Adipocyte (in vitro differentiated cells): ENCODE measurements at regions not wholly inside any gene's neighbourhood (a gene's known extent, or its start where the extent isn't known, plus 50 kb on each side); places are given as distances from the start of the nearest gene placed in this dataset.

Source experiments
- DNase-seq: peaks from one replicate; pipeline ENCODE4 v3.0.0-alpha.2; 2015; ENCODE audit warnings: low read depth
- H3K27me3 ChIP-seq: replicated peaks from 2 replicates; pipeline ENCODE4 v1.7.0; 2013; ENCODE audit warnings: mild to moderate bottlenecking, low read length, moderate library complexity; ENCODE audit not compliant: control insufficient read depth, insufficient read depth
- H3K36me3 ChIP-seq: 2 replicates; pipeline ENCODE4 v1.7.0; 2013; ENCODE audit warnings: low read length, mild to moderate bottlenecking, moderate library complexity; ENCODE audit not compliant: control insufficient read depth, insufficient read depth, severe bottlenecking
- H3K4me1 ChIP-seq: 2 replicates; pipeline ENCODE4 v1.7.0; 2013; ENCODE audit warnings: mild to moderate bottlenecking, low read length, moderate library complexity; ENCODE audit not compliant: control insufficient read depth, insufficient read depth
- H3K4me3 ChIP-seq: 2 replicates; pipeline ENCODE4 v1.7.0; 2013; ENCODE audit warnings: mild to moderate bottlenecking, low read length, moderate library complexity
- H3K9ac ChIP-seq: 2 replicates; pipeline ENCODE4 v1.7.0; 2013; ENCODE audit warnings: mild to moderate bottlenecking, low read length, moderate library complexity
- H3K9me3 ChIP-seq: 2 replicates; pipeline ENCODE4 v1.7.0; 2013; ENCODE audit warnings: mild to moderate bottlenecking, low read length, moderate library complexity; ENCODE audit not compliant: control insufficient read depth

DNA sequence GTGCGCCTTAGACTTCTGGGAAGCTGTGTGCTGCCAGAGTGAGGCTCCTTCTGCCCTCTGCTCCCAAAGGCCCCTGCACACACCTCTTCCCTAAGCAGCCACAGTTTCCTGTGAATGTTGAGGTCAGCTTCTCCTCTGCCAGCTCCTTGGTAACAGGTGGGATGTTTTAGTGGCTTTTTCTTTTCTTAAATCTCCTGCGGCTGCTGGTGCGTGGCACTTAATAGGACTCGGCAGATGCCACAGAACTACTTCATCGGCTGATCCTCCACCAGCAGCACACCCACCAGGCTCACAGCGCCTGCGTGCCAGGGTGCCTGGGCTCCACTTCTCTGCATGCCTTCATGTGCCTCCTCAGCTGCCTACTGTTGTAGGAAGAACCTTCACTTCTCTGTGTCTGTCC, 87.8 kb downstream of the RCN1 start:
- Histone ChIP-seq H3K36me3 (no peaks in the 10 kb centered on the region), H3K4me3 (no peak overlapping the region), H3K4me1 (peaks cover 1% of the 10 kb centered on the region), H3K9me3 (no peaks in the 10 kb centered on the region), H3K9ac (no peak overlapping the region), H3K27me3 (peaks cover 38% of the 10 kb centered on the region)
- no peak for DNase-seq

DNA sequence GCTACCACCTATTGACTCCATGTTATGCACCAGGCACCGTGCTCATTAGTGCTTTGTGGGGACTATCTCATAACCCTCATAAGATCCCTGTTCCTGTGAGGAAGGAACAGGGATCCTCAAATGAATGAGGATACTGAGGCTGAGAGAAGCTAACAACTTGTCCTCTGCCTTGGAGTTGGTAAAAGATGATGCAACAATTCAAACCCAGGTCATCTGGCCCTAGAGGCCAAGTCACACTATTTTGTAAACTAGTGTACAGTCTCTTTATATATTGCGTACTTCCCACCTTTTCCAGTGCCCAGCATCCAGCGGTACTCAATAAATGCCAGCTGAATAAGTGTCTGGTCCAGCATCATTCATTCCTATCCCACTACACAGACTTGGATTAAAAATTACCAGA, 92.6 kb downstream of the RCN1 start:
- H3K4me3 ChIP-seq = no peak overlapping the region

DNA sequence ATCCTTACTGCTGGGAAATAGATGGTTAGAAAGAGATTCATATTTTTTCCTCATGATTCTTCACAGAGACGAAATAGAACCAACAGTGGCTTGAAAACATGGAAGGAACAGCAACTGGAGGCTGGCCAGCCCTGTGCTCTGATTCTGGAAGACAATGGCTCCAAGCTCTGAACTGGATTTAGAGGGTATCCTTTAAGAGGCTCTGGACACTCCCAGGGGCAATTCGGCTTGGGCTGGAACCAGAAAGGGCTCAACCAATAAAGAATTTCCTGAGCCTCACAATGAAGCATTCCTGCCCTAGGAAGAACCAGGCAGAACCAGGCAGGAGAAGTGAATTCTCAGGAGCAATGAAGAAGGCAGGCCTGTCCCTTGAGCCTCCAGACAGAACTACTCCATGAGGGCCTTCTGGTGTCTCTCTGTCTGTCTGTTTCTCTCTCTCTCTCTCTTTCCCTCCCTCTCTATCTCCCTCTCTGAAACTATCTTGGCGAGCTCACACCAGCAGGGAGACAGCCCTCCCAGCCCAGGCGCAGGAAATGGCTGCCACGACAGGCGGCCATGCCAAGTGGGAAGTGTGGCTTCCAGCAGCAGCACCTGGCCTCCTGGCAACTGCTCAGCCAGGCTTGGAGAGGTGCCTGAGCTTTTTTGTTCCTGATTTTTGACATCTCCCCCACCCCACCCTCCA, 93.3 kb downstream of the RCN1 start:
- Histone ChIP-seq H3K4me3 (no peak overlapping the region), H3K9me3 (no peaks in the 10 kb centered on the region), H3K4me1 (no peaks in the 10 kb centered on the region), H3K36me3 (no peaks in the 10 kb centered on the region), H3K27me3 (peaks cover 34% of the 10 kb centered on the region), H3K9ac (no peak overlapping the region)
- no peak for DNase-seq

More for the DNA sequence above, 92.6 kb downstream of the RCN1 start:
- Histone ChIP-seq H3K9me3 (no peaks in the 10 kb centered on the region), H3K27me3 (peaks cover 40% of the 10 kb centered on the region), H3K4me1 (no peaks in the 10 kb centered on the region), H3K36me3 (no peaks in the 10 kb centered on the region), H3K9ac (no peak overlapping the region)
- DNase-seq = no peak

DNA sequence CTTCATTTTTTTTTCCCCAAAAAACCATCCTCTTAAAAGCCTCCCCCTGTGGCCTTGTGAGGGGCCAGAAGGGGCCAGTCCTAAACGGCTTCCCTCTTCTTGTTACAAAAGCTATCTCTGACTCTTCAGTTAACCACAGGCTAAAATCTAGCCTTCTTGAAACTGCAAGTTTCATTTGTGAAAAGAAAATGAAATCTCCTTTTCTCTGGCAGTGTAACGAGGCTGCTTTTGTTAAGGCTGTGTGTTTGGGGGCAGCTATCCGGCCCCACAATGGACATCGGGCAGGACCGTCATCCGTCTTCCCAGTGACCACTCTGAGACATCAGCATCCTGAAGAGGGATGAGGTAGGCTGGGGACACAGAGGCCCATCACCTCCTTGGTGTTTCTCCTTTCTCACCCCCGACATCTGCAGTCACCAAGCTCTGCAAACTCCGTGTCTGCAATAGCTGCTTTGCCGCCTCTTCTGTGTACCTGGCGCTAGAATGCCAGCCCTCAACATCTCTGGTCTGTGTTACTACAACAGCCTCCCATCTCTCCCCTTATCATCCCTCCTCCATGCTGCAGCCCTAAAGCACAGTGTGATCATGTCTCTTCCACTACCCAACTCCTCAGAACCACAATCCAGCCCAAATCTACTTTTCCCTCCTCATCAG, 94.0 kb downstream of the RCN1 start:
- Histone ChIP-seq H3K9ac (no peak overlapping the region), H3K36me3 (no peaks in the 10 kb centered on the region)
- no peak for DNase-seq

DNA sequence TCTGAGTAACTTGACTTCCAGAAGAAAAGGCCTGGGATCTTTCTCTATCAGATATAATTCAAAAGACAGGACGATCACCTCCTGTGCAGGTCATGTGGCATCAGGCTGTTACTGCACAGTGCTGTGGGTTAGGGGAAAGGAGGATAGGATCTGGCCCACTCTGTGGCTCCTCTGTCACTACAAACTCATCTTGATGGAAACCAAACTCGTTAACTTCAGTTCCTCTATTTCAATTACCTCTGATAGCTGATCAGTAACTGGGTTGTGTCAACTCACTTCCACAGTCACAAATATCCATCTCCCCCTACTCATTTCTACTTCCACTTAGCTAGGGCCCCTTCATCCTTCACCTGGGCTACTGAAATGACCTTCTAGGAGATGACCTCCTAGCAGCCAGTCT, 95.2 kb downstream of the RCN1 start:
- no peak overlapping the region for H3K9ac ChIP-seq
- peaks cover 26% of the 10 kb centered on the region for H3K27me3 ChIP-seq
- H3K4me1 ChIP-seq = no peaks in the 10 kb centered on the region
- H3K9me3 ChIP-seq = no peaks in the 10 kb centered on the region
- no peak for DNase-seq
- no peaks in the 10 kb centered on the region for H3K36me3 ChIP-seq
- H3K4me3 ChIP-seq = no peak overlapping the region

More for the DNA sequence above, 94.0 kb downstream of the RCN1 start:
- peaks cover 30% of the 10 kb centered on the region for H3K27me3 ChIP-seq
- H3K9me3 ChIP-seq = no peaks in the 10 kb centered on the region
- H3K4me1 ChIP-seq = no peaks in the 10 kb centered on the region
- H3K4me3 ChIP-seq = no peak overlapping the region

DNA sequence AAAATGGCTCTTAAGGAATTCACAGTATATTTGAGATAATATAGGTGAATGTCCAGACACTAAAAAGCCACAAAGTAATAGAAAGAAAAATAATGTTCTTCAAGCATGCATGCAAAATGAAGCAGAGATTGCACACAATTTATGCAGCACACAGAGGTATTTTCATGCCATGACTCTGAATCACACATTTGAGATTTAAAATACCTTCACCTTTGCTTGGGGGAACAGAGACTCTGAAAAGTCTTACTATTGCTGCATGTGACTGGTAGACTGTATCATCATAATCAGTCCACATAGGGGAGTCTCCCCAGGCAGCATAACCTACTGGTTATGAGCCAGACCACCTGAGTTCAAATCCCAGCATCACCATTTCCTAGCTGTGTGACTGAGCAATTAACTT, 96.2 kb downstream of the RCN1 start:
- Histone ChIP-seq H3K36me3 (no peaks in the 10 kb centered on the region), H3K27me3 (peaks cover 25% of the 10 kb centered on the region), H3K9me3 (no peaks in the 10 kb centered on the region), H3K4me1 (no peaks in the 10 kb centered on the region), H3K9ac (no peak overlapping the region), H3K4me3 (no peak overlapping the region)
- no peak for DNase-seq

DNA sequence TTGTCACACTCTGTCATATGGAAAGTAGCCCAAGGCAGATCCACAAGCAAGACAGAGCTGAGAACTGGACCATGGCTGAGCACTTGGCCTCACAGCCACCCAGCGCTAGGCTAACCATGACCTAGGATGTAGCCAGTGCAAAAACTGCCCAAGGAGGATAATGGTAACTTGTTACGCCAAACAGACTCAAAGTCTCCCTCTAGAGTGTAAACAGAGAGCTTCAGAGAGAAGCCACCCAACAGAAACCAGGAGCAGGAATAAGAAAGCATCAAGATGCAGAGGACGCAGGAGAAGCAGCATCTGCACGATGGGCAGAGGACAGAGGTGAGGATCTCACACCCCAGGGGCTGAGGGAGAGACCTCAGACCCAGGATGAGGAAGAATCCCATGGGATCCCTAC, 97.9 kb downstream of the RCN1 start:
- Histone ChIP-seq H3K27me3 (peaks cover 9% of the 10 kb centered on the region), H3K9ac (no peak overlapping the region), H3K36me3 (no peaks in the 10 kb centered on the region), H3K9me3 (no peaks in the 10 kb centered on the region), H3K4me3 (no peak overlapping the region), H3K4me1 (no peaks in the 10 kb centered on the region)
- DNase-seq = no peak

DNA sequence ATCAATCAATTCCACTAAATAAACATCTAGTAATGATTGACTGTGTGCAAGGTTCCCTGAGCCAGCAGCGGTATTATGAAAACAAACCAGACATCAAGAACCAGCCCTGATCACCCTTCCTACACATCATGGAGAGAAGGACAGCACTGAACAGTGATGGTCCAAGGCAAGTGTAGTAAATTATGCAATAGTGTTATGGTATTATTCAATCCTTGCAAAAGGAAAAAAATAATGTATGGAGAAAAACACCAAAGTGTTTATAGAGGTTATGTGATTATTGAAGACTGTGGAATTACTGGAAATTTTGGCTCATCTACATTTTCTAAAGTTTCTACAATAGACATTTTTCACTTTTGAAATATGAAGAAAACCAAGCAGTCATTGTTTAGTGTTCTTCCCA, 105.3 kb downstream of the RCN1 start:
- no peak for DNase-seq
- Histone ChIP-seq H3K36me3 (no peaks in the 10 kb centered on the region), H3K4me3 (no peak overlapping the region), H3K4me1 (no peaks in the 10 kb centered on the region), H3K9ac (no peak overlapping the region), H3K9me3 (no peaks in the 10 kb centered on the region), H3K27me3 (peaks cover 9% of the 10 kb centered on the region)

DNA sequence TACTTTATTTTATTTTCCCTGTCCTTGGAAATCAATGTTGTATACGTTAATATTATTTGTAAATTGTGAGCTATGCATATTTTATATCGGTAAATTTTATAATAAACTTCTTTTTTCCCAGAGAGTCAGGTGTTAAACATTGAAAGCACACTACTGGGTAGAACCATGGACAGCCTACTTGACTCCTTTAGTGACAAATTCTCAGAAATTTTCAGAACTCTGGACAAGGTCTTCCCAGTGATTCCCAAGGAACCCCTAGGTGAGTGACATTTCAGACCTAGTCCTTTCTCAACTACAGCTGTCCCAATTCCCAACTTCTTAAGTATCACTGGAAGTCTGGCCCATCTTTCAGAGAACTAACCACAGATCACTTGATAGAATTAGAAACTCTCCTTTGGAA, 107.2 kb downstream of the RCN1 start:
- no peak overlapping the region for H3K9ac ChIP-seq
- H3K36me3 ChIP-seq = no peaks in the 10 kb centered on the region
- peaks cover 6% of the 10 kb centered on the region for H3K27me3 ChIP-seq
- no peaks in the 10 kb centered on the region for H3K4me1 ChIP-seq
- no peak overlapping the region for H3K4me3 ChIP-seq
- peak; percentile 6 for DNase-seq
- no peaks in the 10 kb centered on the region for H3K9me3 ChIP-seq

DNA sequence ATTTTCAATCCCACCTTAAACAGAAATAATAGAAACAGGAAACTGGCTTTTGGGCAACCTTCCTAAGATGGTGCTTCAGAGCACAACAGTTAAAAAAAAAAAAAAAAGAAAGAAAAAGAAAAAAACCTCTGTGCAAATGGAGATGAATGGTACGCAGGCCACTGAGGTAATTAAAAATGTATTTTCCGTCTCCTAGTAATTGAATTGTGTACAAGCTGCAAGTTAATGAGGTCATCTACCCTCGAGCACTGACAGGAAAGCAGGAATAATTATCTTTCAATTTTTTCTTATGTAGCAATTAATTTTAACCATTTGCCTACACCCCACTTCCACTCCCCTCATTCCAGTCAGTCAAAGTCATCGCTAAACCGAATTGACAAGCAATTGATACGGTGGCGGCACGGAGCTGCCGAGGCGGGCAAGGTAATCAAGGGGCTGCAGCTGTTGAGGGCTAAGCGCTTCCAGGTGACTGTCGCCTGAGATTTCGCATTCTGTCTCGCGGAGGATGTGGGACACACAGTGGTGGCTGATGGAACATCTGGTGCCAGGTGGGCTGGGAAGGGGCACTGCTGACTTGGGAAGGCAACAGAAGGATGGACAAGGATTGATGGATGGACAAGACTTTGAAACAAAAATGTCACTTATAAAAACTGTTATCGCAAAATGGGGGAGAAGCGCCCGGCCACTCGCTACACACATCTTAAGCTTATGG, 109.4 kb downstream of the RCN1 start:
- no peaks in the 10 kb centered on the region for H3K4me1 ChIP-seq
- DNase-seq = no peak
- H3K36me3 ChIP-seq = no peaks in the 10 kb centered on the region
- H3K9me3 ChIP-seq = no peaks in the 10 kb centered on the region
- H3K9ac ChIP-seq = no peak overlapping the region
- H3K27me3 ChIP-seq = no peaks in the 10 kb centered on the region
- H3K4me3 ChIP-seq = no peak overlapping the region

DNA sequence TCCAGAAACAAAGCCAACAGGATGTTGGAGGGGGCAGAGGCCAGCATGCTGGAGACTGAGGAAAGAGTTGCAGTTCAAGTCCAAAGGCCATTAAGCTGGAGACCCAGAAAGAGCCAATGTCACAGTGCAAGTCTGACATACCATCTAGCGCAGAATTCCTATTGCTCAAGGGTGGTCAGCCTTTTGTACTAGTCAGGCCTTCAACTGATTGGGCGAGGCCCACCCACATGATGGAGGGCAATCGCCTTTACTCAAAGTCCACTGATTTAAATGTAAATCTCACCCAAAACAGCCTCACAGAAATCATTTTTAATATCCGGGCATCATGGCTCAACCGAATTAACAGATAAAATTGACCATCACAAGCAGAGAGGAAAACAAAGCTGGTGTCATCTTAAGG, 113.9 kb downstream of the RCN1 start:
- Histone ChIP-seq H3K9ac (no peak overlapping the region), H3K36me3 (no peaks in the 10 kb centered on the region), H3K4me1 (no peaks in the 10 kb centered on the region), H3K4me3 (no peak overlapping the region), H3K27me3 (no peaks in the 10 kb centered on the region), H3K9me3 (no peaks in the 10 kb centered on the region)
- DNase-seq = no peak
